T-helper 1 cell (primary cell): ENCODE measurements at regions not wholly inside any gene's neighbourhood (a gene's known extent, or its start where the extent isn't known, plus 50 kb on each side); places are given as distances from the start of the nearest gene placed in this dataset.
"Not testable (repeated sequence)": the region's sequence is repeated elsewhere in the genome, so short reads cannot be mapped to it uniquely, and the experiment has no call there.

Source experiments
- DNase-seq, 5 donors: peaks; one replicate each; pipeline ENCODE4 v3.0.0-alpha.2; 2012 to 2020

DNA sequence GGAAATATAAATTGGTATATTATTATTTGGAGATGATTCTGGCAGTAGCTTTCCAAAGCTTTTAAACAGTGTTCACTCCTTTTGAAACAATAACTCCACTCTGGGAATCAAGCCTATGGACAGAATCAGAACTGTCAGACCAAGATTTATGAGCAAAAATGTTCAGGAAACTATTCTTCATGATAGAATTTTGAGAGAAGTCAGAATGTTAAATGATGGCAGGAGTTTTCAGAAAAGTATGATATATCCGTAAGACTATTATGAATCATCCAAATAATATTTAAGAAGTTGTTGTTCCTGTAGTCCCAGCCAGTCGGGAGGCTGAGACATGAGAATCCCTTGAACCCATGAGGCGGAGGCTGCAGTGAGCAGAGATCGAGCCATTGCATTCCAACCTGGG lies 50.5 kb upstream of the ADGRG2 start:
- no peak for DNase-seq

DNA sequence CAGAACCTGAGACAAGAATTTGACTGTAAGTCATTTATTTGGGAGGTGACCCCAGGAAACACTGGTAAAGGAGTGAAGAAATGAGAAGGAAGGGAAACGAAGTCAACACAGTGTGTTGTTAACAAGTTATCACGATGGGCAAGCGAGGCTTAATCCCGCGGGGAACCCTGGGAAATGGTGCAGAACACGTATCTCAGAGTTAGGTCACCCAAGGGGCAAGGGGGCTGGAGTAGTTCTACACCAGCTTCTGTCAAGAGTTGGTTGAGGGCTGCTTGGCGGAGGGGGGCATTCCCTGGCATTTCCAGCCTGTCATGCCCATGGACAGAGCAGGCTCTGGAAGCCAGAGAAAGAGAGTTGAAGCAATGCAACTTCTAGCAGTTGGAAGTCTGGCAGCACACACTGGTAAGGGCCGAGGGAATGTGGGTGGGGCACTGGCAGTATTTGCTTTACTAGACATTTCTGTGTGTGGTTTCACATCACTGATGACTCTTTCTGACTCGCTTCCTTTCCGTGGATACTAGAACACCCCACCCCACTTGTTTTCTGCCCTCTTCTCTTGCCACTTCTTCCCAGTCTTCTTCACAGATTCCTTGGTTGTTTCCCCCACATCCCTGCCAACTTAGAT lies 52.2 kb upstream of the ADGRG2 start:
- no peak for DNase-seq

DNA sequence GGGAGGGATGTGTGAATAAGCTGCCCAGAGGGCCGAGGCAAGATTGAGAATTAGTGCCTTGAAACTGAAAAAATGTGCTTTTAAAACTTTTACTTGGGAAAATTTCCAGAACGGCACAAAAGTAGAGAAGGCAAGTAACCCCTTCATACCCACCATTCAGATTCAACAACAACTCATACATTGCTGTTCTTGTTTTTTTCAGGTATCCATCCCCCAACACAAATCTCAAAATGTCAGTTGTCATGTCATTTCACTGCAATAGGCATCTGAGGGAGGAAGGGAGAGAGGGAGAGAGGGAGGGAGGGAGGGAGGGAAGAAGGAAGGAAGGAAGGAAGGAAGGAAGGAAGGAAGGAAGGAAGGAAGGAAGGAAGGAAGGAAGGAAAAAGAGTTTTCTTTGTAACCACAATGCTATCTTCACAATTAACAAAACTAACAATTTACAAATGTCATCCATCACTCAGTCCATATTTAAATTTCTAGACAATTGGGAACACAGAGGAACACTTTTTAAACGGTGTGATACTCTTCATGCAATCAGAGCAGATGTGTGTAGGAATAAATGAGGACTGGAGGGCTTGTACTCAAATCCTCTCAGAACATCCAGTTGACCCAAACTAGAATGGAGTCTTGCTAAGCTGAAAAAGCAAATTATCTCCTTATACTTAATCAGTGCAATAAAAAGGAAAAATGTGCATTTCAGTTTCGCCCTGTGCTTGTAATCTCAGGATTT lies 54.8 kb upstream of the ADGRG2 start:
- DNase-seq, result no peak

DNA sequence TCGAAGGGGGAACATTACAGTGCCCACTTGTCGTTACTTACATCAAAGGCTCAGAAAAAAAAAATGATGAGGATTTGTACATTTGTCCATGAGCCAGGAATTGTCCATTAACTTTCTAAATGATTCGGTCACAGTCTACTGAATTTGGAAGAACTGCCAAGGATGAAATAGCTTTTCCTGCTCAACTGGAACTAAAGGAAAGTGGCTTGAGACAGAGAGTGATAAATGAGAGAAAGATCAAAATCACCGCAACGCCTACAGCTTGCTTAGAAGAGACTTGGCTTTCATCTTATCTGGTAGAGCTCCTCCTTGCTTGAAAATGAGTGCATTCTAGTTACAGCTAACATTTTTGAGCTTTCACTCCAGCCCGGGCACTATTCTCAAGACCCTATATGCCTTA lies 55.5 kb upstream of the ADGRG2 start:
- DNase-seq, result no peak

DNA sequence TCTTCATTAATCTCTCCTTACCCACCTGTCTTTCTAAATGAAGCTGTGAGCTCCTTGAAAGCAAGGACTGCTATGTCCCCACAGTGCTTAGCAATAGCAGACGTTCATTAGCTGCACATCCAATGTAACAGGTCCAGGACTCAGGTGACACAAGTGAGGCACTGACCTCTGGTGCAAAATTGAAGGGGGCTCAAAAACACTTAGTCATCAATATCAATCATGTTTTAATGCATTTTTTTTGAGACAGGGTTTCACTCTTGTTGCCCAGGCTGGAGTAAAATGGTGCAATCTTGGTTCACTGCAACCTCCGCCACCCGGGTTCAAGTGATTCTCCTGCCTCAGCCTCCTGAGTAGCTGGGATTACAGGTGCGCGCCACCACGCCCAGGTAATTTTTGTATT lies 56.1 kb upstream of the ADGRG2 start:
- DNase-seq, result no peak

DNA sequence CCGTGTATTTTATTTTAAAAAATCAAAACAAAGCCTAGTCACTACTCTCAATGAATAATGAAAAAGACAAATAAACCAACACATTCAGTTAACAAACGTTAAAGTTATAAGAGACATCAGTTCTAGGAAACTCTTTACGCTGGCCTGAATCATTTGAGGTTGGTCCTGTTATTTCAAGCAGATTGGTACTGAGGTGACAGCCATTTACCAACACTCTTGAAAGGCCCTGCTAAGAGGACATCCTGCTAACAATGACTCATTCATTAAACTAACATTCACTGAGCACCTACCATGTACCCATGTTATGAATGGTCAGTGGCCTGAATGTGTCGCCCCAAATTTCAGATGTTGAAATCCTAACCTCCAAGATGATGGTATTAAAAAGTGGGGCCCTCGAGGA lies 57.1 kb upstream of the ADGRG2 start:
- no peak for DNase-seq

DNA sequence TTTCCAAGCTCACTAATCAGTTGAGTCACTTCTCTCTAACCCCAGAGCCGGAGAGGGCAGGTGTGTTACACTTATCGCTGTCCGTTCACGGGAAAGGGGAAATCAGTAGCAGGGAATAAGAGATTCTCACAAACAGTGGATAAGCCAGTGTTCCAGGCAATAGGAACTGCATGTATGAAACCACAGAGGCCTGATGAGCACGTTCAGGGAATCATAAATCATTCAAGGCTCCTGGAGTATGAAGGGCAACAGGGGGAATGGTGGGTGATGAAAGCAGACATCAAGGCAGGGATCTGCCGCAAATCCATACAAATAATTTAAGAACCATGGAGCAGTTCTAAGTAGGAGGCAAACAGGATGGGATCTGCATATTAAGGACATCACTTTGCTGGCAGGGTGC lies 59.1 kb upstream of the ADGRG2 start:
- DNase-seq, result no peak

DNA sequence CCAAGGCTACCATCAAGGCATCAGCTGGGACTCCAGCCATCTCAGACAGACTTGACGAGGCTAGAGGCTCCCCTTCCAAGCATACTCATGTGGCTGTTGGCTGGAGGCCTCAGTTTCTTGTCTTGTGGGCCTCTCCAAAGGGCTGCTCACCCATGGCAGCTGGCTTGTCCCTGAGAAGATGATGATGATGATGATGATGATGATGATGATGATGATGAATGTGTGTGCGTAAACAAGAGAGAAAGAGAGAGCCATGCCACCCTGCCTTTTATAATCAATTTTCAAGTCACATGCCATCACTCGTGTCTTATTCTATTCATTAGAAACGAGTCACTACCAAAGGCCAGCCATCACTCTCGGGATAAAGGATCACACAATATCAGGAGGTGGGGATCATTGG lies 60.5 kb upstream of the ADGRG2 start:
- no peak for DNase-seq

DNA sequence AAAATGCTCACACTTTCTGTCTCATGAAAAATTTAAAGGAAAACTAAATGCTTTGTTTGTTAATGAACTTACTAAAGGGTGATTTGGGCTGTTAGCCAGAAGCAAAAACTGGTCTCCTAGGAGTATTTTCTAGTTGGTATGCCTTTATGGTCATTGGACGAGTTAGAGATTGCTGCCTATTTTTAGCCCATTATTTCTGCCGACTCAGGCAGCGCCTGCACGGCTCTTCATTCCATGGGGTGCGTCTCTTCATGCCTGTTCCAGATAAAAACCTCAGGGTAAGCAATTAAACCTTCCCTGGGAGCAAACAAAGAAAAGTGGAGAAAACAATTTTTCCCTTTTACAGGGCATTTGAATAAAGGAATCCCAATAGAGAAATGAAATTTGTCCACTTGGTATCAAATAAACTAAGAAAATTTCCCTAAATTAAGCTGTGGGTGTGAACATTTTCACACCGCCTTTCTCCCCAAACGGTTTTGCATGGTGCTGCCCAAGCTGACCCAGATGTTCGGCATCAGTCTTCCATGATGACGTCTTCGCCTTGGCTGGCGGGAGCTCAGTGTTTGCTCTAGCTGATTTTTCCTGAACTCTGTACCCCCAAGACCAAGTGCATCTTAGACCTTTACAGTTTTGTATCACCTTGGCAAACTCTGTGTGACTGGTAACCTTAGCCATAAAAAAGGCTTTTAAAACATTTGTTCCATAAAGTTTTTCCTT lies 61.7 kb upstream of the ADGRG2 start:
- no peak for DNase-seq

DNA sequence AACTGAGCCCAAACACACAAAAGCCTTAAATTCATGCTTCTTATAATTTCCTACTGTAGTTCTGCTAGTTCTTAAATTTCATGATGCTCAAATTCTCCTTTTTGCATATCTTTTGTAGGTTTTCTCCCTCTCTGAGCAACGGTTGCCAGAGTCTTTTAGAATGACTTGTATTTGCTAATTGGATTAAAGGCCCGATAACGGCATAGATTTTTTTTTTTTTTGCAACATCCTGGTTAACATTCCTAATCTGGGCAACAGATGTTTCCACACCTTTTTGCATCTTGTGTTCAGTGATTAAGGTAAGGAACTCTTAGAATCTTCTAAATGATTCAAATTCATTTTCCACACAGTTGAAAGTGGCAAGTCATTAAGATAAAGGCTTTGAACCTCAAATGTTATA lies 66.3 kb upstream of the ADGRG2 start:
- DNase-seq, result no peak

DNA sequence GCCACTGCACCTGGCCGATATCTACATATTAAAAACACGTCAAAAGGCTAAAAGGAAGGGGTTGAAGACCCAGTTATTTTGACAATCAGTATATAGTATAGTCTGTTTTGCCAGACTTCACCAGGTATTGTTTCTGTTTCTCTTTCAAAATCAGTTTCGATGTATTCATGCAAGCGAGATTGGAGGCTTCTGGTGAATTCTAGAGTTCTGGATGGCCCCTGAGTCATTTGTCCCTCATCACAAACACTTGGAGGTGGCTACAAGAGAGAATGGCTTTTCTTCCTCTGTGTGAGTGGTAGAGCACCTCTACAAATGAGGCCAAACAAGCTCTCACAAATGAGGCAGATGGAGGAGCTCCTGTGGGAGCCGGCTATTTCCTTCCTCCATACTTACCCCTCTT lies 68.6 kb upstream of the ADGRG2 start:
- DNase-seq, result no peak

DNA sequence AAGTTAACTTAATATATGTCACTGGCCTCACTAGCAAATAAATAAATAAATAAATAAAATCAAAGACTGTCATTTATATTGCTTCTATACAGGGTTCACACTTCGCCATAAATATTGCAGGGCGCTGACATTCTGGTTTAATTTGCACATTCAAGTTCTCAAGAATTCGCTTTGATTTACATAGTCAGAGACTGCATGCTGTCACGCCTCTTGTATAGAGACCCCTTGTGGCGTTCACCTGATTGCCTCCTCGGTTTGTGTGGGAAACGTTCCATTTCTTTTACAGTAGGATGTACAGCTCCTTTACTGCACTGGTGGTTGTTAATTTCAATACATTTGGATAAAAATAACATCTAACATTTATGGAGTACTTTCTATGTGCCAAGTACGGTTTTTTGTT lies 71.3 kb upstream of the ADGRG2 start:
- no peak for DNase-seq

DNA sequence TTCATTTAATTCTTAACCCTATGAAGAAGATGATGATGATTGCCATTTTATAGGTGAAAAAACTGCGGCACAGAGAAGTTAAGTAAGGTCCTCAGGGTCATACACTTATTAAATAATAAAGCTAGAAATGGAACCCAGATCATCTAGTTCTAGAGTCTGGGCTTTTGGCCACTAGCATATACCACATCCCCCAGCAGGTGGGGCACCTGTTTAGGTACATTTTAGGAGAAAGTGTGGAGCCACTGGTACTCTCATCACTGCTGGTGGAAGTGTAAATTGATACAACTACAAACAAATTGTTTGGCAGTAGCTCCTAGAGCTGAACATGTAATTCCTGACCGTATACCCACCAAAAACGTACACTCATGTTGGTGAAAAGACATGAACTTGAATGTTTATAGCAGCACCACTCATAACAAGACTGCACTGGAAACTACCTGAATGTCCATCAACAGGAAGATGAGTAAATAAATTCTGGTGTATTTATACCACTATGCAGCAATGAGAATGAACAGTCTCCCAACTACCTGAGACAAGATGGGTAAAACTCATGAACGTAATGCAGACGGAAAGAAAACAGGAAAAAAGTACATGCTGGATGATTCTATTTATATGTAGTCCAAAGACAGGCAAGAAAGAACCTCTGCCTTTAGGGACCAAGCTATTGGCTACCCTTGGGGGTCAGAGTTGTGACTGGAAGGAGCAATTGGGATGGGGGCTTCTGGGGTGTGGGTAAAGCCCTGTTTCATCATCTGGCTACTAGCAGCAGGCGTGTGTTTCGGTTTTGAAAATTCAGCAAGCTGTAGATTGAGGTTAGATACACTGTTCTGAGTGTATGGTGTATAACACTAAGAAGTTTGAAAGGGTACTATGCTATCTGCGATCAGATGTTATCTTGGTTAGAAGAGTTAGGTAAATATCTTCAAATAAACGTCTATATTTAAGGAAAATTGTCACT lies 72.3 kb upstream of the ADGRG2 start:
- peak in 1 of 5 donors; percentile 41 for DNase-seq

DNA sequence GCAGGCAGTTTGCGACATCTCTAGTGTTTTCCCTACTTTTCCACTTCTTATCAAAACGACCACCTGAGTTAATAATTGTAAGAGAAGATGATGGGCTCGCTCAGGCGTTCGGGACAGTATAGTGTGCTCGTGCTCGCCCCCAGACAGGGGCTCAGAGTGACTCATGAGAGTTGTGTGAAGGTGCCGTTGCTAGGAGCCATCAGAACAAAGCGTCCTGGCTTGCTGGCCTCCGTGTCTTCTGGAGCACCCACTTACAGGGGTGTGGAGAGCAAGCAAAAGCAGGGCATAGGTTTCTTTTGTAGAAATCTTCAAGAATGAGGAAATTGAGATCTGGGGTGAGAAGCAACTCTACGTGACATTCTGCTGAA lies 73.0 kb upstream of the ADGRG2 start:
- DNase-seq, result no peak

DNA sequence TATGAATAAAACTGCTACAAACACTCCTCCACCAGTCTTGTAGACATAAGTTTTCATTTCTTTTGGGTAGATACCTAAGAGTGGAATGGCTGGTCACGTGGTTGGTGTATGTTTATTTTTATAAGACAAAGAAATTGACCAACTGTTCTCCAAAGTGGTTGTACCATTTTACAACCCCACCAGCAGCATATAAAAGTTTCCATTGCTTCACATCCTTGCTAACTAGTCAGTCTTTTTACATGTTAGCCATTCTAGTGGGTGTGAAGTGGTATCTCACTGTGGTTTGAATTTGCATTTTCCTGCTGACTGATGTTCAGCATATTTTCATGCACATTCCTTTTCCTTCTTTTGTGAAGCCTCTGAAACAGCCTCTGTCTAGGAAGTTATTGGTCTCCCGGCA lies 76.2 kb upstream of the ADGRG2 start:
- DNase-seq, result no peak

DNA sequence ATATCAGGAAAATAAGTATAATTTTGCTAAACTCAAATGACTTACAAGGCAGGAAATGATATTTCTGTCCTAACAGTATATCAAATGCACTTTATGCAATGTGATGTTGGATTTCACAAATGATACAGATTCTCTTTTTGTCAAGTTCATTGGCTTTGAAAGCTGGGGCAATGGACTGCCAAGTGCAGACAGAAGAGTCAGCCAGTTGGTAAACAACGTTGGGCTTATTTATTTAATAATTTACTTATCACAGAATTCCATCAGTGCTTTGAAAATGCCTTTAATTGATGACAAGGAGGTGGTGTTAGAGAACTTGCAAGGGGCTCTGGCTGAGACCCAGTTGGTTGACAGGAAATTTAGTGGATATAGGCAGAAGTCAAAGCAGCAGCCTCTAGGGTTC lies 79.9 kb upstream of the ADGRG2 start:
- DNase-seq, result no peak

DNA sequence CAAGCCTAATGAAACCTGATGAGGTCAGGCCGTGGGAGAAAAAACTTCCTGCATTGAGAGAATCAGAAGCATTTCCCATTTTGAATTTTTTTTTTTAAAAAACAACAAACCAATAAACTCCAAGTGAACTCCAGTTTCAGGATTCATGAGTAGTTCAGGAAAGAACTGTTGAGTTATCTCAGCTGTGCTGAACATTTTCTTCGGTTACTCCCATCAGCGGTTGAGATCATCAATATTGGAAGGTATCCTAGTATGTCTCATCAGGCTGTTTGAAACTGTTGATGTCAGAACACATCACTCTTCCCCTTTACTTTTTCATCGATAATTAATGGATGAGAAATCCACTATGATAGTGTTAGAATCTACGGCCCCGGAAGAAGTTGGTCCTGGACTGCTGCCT lies 82.4 kb upstream of the ADGRG2 start:
- no peak for DNase-seq

DNA sequence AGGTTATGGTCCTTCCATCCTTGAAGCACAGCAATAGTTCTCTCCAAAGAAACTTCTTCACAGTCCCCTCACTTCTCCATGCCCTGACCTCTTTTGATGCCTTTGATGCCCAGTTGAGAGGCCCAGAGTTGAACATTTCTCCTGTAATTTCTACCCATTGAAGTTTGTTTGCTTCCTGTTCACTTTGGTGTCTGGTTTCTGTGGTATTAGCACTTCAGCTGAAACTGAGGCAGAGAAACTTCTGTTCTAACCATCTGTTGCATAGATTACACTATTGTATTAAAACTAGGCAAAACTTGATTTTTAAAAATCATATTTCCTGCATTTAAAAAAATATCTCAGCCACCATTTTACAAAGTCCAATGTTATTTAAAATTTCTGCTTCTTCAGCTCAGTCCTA lies 89.8 kb upstream of the ADGRG2 start:
- DNase-seq, result no peak

DNA sequence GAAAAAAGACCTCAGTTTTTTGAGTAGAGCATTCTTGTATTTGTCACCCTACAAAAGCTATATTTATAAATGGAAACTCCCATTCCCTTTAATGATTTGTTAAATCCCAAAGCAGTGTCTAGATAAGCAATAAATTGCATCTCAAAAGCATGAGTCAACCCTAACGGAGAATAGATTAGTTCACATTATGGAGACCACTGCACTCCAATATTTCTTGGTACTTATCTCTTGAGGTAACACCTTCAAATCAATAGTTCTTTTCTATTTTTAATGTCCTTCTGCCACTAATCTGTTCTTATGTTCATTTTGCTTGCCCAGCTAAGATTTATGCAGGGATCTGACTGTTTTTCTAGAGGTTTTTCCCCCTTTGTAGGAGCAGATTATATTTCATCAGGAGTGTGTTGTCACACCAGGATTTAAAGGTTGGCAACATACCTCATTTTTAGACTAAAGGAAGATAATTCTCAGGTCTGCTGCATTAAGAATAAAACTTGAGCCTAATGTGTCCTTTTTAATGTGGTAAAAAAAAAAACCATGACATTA lies 91.4 kb upstream of the ADGRG2 start:
- no peak for DNase-seq

DNA sequence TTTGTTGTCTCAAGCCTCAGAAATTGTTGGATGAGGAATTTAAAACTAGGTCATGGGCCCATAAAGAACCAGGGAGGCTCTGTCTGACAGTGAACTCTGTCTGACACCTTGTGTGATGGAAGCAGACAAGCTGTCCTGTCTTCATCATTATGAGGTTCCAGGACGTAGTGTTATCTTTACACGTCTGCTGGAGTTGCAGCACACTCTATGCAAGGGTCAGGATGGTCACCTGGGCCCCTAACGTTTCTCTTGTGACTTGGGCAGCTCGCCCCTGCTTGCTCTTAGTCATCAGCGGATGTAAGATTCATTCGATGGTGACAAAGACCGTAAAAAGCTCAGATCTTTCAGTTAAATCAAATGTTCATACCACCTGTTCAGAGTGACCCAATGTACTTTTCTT lies 92.0 kb upstream of the ADGRG2 start:
- DNase-seq, result no peak

DNA sequence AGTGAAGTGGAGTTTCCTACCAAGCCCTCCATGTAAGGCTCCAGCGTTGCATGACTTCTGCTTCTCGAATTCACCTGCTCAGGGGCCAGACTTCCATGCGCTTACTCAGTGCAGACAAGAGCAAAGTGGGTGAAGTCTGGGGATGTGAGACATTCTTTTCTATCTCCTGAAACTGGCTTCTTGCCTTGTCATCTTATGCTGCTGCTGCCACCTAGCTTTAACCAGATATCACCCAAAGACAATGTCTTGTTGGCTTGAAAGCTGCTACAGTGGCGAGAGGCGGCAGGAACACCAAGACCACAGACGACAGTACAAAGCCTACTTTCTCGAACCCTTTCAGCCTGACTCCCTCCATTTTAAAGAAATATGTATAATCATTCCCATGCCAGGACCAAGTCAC lies 103.6 kb upstream of the ADGRG2 start:
- peak in 1 of 5 donors; percentile 5 for DNase-seq

DNA sequence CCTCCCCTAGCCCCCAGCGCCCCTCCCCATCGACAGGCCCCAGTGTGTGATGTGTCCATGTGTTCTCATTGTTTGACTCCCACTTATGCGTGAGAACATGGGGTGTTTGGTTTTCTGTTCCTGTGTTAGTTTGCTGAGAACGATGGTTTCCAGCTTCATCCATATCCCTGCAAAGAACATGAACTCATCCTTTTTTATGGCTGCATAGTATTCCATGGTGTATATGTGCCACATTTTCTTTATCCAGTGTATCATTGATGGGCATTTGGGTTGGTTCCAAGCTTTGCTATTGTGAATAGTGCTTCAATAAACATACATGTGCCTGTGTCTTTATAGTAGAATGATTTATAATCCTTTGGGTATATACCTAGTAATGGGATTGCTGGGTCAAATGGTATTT lies 107.6 kb upstream of the ADGRG2 start:
- not testable (repeated sequence) for DNase-seq

DNA sequence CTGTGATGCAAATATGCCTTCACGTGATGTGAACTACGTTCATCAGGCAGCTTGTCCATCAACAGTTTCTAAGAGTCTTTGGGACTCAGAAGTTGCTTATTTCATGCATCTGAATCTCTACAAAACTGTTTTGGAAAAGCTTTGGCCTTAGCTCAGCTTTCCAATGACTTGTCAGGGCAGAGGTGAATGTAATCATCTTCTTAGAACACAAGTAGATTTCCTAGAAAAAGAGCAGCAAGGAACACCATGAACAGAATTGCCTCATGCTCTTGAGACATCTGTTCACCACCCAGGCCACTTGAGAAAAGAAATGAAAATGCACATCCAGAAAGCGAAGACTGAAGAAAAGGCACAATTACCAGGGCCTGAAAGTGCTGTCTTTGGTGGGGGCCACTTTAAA lies 105.8 kb upstream of the PDHA1 start:
- no peak for DNase-seq
